HL-60 (cell line): ENCODE measurements at regions not wholly inside any gene's neighbourhood (a gene's known extent, or its start where the extent isn't known, plus 50 kb on each side); places are given as distances from the start of the nearest gene placed in this dataset.

Source experiments
- DNase-seq, 2 experiments: peaks; one replicate each; pipeline ENCODE4 v3.0.0-alpha.2; 2010 to 2020; ENCODE audit warnings: low read depth in 1 of 2, low spot score in 1 of 2
- H3K27ac ChIP-seq: fragments of 250-450 bp; sonication (Bioruptor Pico); replicated peaks from 2 replicates; pipeline ENCODE4 v1.5.1; 2020; ENCODE audit warnings: mild to moderate bottlenecking, moderate library complexity
- H3K27me3 ChIP-seq: fragments of 250-450 bp; sonication (Bioruptor Pico); 2 replicates; pipeline ENCODE4 v1.5.1; 2021; ENCODE audit warnings: mild to moderate bottlenecking, moderate library complexity; ENCODE audit not compliant: insufficient read depth, poor library complexity, severe bottlenecking
- H3K4me3 ChIP-seq: replicated peaks from 2 replicates; pipeline ENCODE4 v1.5.1; 2011; ENCODE audit warnings: mild to moderate bottlenecking, control low read depth, low read length; ENCODE audit not compliant: insufficient read depth
- CTCF ChIP-seq: IDR thresholded peaks from one replicate; pipeline ENCODE4 v1.5.1; 2011; ENCODE audit warnings: low read length, control low read depth, inconsistent platforms; ENCODE audit not compliant: insufficient read depth
- GABPA ChIP-seq: IDR thresholded peaks from 2 replicates; pipeline ENCODE4 v1.6.1; 2012; ENCODE audit warnings: low read depth
- POLR2AphosphoS5 ChIP-seq: IDR thresholded peaks from 2 replicates; pipeline ENCODE4 v1.6.1; 2012; ENCODE audit warnings: low read depth
- REST ChIP-seq: IDR thresholded peaks from 2 replicates; pipeline ENCODE4 v1.6.1; 2012; ENCODE audit warnings: low read depth; ENCODE audit not compliant: insufficient replicate concordance
- SPI1 ChIP-seq: IDR thresholded peaks from 2 replicates; pipeline ENCODE4 v1.6.1; 2012; ENCODE audit warnings: low read depth, mild to moderate bottlenecking, borderline replicate concordance

GRCh38 chr11:32026766-32027165 is 64.1 kb upstream of the RCN1 start:
- no peaks in the 10 kb centered on the region for H3K27me3 ChIP-seq
- no peak overlapping the region for H3K27ac ChIP-seq
- no peak overlapping the region for H3K4me3 ChIP-seq
- no peak for DNase-seq
- TF ChIP-seq CTCF (no peak), SPI1 (no peak), GABPA (no peak), POLR2AphosphoS5 (no peak)

GRCh38 chr11:32024948-32025347 is 65.9 kb upstream of the RCN1 start:
- no peak for DNase-seq
- Histone ChIP-seq H3K27me3 (no peaks in the 10 kb centered on the region), H3K4me3 (no peak overlapping the region), H3K27ac (no peak overlapping the region)
- TF ChIP-seq CTCF = no peak
- no peak for TF ChIP-seq REST
- TF ChIP-seq POLR2AphosphoS5 = no peak
- TF ChIP-seq SPI1 = no peak
- no peak for TF ChIP-seq GABPA

- Histone ChIP-seq H3K27me3 (no peaks in the 10 kb centered on the region), H3K4me3 (no peak overlapping the region), H3K27ac (no peak overlapping the region)
- no peak for DNase-seq
- TF ChIP-seq GABPA = no peak
- no peak for TF ChIP-seq POLR2AphosphoS5
- TF ChIP-seq SPI1 = no peak
- TF ChIP-seq REST = no peak
- TF ChIP-seq CTCF = no peak
Measured at GRCh38 chr11:32023370-32024305, 67.2 kb upstream of the RCN1 start.

- H3K27ac ChIP-seq = no peak overlapping the region
- TF ChIP-seq CTCF = no peak
- no peak for DNase-seq
- no peak overlapping the region for H3K4me3 ChIP-seq
- H3K27me3 ChIP-seq = peaks cover 2% of the 10 kb centered on the region
Measured at GRCh38 chr11:32018672-32019071, 72.2 kb upstream of the RCN1 start.
